RCC 7860 (cell line): ENCODE measurements at regions not wholly inside any gene's neighbourhood (a gene's known extent, or its start where the extent isn't known, plus 50 kb on each side); places are given as distances from the start of the nearest gene placed in this dataset.
A peak's percentile ranks its signal among the peaks of the same experiment; 100 is the strongest.
"Not testable (repeated sequence)": the region's sequence is repeated elsewhere in the genome, so short reads cannot be mapped to it uniquely, and the experiment has no call there.

Experiments
- DNase-seq: peaks from one replicate; pipeline ENCODE4 v3.0.0-alpha.2; 2015; ENCODE audit warnings: low spot score
- FAIRE-seq: peaks from 2 replicates; lab custom pipeline; 2012; peaks lifted over from hg19 to GRCh38; lab: Jason Lieb, UNC

DNA sequence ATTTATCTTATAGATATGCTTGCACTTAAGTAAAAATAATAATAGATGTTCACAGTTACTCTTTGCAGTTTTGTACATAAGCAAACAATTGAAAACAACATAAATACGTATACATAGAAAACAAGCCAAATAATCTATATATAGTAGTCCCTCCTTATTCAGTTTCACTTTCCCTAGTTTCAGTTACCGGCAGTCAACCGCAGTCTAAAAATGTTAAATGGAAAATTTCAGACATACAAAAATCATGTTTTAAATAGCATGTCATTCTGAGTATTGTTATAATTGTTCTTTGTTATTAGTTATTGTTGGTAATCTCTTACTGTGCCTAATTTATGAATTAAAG lies 262.0 kb downstream of the CGGBP1 start:
- FAIRE-seq (no peak), DNase-seq (no peak)

GRCh38 chr3:87796137-87796842 lies 262.5 kb downstream of the CGGBP1 start:
- no peak for DNase-seq
- no peak for FAIRE-seq

GRCh38 chr3:87795701-87796100 lies 263.1 kb downstream of the CGGBP1 start:
- FAIRE-seq (no peak), DNase-seq (no peak)

GRCh38 chr3:87793337-87793877 lies 265.4 kb downstream of the CGGBP1 start:
- FAIRE-seq (no peak), DNase-seq (no peak)

- FAIRE-seq (no peak), DNase-seq (no peak)
Measured at GRCh38 chr3:87792534-87793336, 266.1 kb downstream of the CGGBP1 start, which contains the start of gene HTR1F. Gene HTR1F (plus strand): TSS chr3:87792706.

DNA sequence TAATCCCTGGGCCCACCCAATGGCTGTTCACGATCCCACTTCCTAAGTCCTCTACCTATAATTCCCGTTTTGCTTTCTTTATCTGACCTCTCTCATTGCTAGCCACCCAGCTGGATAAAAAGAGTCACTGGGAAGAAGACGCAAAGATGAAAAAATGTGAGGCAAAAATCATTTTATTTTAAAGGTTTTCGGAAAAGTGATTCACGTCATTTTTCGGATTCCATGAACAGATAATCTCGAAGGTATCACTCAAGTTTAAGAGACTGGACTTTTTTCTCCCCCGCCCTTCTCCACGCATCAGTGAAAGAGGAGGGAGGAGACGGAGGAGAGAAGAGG lies 266.6 kb downstream of the CGGBP1 start:
- DNase-seq: no peak
- no peak for FAIRE-seq

DNA sequence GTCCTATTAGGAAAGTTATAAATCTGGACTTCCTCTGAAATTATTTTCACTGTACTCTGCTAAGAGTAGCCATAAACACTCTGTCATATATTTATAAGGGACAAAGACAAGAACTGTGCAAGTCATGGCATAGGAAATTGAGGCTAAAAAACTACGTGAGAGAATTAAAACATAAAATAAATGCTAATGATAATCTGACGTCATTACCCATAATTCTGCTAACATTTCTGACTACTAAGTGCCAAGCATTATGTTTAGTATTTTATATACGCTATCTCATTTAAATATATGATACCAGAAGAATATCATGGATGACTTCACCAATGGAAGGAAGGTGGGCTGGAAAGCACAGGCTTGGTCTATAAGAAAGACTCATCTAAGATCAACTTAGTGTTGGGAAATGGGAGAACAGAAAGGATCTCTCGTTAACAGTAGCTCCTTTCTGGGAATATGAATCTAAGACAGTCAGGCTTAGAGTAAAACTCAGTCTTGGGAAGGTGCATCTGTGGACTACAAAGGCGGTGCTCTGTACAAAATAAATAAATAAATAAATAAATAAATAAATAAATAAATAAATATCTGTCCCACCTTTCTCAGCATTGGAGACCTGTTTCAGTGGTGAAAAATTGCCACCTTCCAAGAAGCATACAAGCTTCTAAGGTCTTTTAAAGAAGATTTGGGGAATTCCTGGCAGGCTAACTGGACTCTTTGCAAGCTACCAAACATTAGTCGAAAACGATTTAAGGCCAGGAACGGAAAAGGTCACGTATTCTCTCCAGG lies 267.4 kb downstream of the CGGBP1 start:
- no peak for DNase-seq
- no peak for FAIRE-seq

DNA sequence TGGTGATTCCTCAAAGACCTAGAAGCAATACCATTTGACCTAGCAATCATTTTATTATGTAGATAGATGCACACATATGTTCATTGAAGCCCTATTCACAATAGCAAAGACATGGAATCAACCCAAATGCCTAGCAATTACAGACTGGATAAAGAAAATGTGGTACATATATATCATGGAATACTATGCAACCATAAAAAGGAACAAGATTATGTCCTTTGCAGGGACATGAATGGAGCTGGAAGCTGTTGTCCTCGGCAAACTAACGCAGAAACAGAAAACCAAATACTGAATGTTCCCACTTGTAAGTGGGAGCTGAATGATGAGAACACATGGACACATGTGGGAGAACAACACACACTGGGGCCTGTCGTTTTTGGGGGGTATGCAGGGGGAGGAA lies 269.8 kb downstream of the CGGBP1 start:
- FAIRE-seq, DNase-seq: not testable (repeated sequence)

- FAIRE-seq (no peak), DNase-seq (no peak)
Measured at GRCh38 chr3:87788516-87788915, 270.3 kb downstream of the CGGBP1 start.

GRCh38 chr3:87780811-87781210 lies 278.0 kb downstream of the CGGBP1 start:
- DNase-seq (no peak), FAIRE-seq (no peak)

- no peak for FAIRE-seq
- no peak for DNase-seq
Measured at GRCh38 chr3:87778876-87779275, 279.9 kb downstream of the CGGBP1 start.

DNA sequence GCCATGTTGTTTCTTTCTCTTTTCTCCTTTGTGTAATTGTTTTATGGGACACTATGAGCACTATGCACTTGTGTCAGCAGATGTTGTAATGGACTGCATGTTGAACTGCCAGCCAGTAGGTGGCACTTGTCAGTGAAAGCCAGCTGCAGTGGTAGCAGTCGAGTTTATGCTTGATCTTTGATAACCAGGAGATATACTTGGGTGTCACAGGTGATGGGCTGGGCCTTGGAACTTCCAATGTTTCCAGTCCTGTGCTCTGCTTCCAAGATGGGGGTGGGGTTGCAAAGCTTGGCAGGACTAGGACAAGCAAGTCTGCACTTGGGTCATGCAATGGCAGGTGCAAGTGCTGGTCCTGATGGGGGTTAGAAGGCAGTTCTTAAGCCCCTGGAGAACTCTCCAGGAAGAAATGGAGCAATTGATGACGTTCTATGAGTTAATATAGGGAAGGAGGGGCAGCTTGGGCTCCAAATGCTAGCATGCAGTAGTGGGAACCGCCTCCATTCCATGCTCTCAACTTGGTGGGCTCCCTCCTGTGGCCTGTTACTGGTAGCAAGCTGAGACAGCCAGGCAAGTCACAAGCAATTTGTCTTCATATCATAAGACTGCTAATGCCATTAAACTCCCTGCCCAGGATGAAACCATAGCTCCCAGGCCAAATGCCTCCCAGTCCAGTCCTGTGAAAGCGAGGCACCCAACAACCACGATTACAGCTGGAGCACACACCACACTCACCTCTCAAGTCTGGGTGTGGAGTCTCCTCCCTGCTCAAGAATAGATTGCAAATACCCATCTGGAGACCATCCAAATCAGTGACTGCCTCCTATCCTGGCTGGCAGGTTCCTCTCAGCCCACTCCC lies 287.2 kb downstream of the CGGBP1 start:
- DNase-seq (peak; percentile 10), FAIRE-seq (no peak)

DNA sequence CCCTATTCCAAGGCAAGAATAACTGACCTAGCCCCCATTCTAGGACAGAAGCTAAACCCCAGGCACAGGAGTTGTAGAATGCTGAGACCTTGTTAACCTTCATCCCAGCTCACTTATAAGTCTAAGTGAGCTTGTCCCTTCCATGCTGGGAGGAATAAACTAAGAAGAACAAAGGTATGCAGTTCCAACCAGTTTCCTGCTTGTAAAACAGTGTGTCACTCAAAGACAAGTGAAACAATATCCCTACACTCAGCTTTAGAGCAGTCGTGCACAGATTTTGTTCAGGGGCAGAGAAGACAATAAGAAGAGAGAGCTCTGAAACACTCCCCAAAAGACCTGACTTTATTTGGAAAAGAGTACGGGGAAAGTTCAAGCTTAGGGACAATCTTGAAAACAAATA lies 292.1 kb downstream of the CGGBP1 start:
- no peak for DNase-seq
- no peak for FAIRE-seq

- FAIRE-seq (no peak), DNase-seq (no peak)
Measured at GRCh38 chr3:87765256-87765655, 293.5 kb downstream of the CGGBP1 start.

GRCh38 chr3:87761795-87762194 lies 297.0 kb downstream of the CGGBP1 start:
- FAIRE-seq: no peak

DNA sequence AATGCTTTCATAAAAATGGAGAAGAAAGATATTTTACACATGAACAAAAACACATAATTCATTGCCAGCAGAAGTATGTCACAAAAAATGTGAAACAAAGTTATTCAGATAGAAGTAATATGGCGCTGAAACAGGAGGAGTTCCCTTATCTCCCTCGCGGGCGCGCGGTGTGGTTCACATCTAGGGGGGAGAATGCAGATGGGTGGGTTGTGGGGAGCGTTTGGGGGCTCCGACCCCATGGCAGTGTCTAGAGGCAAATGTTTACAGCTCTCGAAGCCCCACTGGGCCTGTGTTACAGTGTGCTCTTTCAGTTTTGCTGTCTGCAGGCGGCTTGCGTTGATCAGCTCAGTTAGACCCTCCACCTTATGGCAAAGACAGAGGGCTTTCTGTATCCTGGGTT lies 297.5 kb downstream of the CGGBP1 start:
- FAIRE-seq (no peak), DNase-seq (no peak)

More at GRCh38 chr3:87761795-87762194, 297.0 kb downstream of the CGGBP1 start:
- DNase-seq: no peak

- no peak for FAIRE-seq
- no peak for DNase-seq
Measured at GRCh38 chr3:87756616-87757015, 302.2 kb downstream of the CGGBP1 start.

- no peak for FAIRE-seq
- DNase-seq: no peak
Measured at GRCh38 chr3:87755852-87756251, 303.0 kb downstream of the CGGBP1 start.

GRCh38 chr3:87742250-87742649 lies 316.6 kb downstream of the CGGBP1 start:
- FAIRE-seq (no peak), DNase-seq (no peak)

DNA sequence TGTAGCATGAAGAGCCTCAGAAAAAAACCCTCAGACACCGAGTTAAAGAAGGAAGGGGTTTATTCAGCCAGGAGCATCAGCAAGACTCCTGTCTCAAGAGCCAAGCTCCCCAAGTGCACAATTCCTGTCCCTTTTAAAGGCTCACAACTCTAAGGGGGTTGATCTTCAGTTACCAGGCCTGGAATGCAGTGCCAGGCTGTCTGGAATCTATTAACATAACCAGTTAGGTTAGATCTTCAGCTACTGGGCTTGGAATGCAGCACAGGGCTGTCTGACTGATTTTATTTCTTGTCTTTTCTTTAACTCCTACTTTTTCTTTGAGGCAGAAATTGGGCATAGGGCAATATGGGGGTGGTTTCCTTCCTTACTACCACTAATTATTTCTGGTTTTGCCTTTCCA lies 317.9 kb downstream of the CGGBP1 start:
- DNase-seq, FAIRE-seq: not testable (repeated sequence)
